HL-60/S4 treated with phorbol 12-myristate 13-acetate at 8.2 ng/mL for 4 days and 3 days (cell line): ENCODE measurements at regions not wholly inside any gene's neighbourhood (a gene's known extent, or its start where the extent isn't known, plus 50 kb on each side); places are given as distances from the start of the nearest gene placed in this dataset.
"Not testable (repeated sequence)": the region's sequence is repeated elsewhere in the genome, so short reads cannot be mapped to it uniquely, and the experiment has no call there.

Experiments
- in situ Hi-C: fragments of 300-500 bp; cut with MboI; formaldehyde crosslinking; loops from 2 replicates; pipeline ENCODE4 v1.15.0; 2022; ENCODE audit warnings: low sequenced_read_pairs

- in situ Hi-C loops = no loop called here
These were observed 137.7 kb upstream of the GRIA1 start for GRCh38 chr5:153352685-153353219.

DNA sequence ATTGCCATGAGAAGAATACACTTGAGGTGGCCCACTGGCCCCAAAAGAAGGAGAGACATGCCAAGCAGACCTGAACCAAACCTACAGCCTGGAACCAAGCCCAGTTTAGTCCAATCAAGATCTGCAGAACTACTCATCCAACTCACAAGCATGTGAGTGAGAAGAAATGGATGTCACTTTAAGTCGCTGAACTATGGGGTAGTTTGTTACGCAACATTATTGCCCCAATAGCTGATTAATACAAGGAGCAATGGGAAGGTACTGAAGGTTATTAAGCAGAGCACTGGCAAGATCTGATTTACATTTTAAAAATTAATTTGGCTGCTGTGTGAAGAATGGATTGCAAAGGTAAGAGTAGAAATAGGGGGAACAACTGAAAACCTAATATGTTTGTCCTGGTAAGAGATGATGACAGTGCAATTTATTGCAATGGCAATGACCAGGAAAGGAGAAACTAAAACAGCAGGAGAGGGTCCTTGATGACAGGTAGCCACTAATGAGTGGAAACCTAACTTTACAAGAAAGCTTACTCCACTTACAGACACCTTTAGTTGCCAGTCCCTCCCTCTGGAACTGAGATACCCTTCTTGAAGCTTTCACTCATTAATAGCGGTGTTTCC lies 132.9 kb upstream of the GRIA1 start:
- in situ Hi-C loops = no loop called here

DNA sequence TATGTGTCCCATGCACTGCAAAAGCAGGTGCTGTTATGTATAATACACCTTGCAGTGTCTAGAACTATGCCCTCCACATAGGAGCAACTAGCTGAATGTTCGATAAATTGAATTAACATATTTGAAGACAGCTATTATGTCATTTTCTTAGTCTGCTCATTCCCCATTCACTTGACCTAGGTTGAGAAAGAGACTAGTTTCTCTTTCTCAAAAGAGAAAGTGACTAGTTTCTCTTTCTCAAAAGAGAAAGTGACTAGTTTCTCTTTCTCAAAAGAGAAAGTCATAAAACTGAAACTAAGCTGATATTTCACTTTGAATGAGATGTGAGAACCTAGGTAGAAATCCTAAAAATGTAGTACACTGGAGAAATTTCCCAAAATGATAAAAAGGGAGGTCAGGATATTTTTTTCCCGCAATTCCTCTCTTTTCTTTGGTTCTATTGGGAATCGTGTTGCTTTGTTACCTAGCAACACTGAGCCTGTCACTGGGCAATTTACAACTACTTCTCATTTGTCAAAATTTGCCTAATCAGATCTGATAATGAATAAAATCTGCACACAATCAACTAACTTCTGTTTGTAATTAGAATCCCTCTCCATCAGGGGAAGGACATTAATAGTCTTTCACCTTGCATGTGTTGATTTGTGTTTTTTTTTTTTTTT lies 132.0 kb upstream of the GRIA1 start:
- in situ Hi-C loops = no loop called here

GRCh38 chr5:153360860-153361259 lies 129.6 kb upstream of the GRIA1 start:
- in situ Hi-C loops = no loop called here

- in situ Hi-C loops = no loop called here
These were observed 128.6 kb upstream of the GRIA1 start for GRCh38 chr5:153361735-153362409.

- in situ Hi-C loops = no loop called here
These were observed 124.9 kb upstream of the GRIA1 start for GRCh38 chr5:153365547-153365946.

GRCh38 chr5:153367466-153367865 lies 123.0 kb upstream of the GRIA1 start:
- in situ Hi-C loops = no loop called here

DNA sequence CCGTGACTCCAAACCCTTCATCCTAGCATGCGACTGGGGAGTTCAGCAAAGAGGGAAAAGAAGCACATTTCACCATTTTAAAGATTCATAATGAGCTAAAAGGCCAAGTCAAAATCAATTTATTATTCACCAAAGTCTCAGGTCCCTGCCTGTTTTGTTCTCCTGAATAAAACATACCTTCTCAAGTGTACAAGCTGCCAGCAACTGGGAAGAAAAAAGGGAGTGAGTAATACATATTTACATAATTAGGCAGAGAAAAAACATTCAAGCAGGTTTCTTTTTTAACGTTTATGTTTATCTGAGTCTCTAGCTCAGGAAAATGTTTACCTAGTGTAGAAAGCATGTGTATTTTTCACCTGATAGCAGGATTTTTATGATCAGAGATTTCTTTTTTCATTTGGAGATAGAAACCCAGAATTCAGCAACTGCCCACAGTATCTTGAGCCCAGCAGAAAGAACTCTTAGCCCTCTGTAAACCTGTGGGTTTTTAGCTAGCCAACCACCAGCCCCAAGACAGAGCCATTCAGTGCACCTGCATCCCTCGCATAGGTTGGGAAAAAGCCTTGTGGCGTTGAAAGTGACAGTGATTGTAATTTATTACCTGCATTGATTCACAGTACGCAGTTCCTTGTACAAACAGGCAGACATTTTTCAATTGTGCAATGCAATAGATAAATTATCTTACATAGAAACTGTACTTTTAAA lies 117.9 kb upstream of the GRIA1 start:
- in situ Hi-C loops = no loop called here

DNA sequence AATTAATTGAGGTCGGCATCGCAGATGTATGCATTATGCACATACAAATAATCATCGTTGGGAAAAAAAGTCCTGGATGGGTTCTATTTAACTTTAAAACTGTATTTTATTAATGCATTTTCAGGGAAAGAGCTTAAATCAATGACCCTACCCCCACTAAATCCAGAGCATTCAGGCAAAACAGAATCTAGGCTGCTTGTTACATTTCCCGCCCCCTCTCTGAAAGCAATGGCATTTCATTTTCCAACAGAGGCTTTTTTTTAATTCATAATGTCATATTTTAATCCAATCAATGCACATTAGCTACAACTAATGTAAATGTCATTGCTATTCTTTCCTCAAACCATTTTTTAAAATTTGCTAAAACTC lies 117.4 kb upstream of the GRIA1 start:
- in situ Hi-C loops = no loop called here

DNA sequence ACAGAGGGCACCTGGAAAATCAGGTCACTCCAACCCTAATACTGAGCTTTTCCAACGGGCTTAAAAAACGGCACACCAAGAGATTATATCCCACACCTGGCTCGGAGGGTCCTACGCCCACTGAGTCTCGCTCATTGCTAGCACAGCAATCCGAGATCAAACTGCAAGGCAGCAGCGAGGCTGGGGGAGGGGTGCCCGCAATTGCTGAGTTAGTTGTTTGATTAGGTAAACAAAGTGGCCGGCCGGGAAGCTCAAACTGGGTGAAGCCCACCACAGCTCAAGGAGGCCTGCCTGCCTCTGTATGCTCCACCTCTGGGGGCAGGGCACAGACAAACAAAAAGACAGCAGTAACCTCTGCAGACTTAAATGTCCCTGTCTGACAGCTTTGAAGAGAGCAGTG lies 108.8 kb upstream of the GRIA1 start:
- in situ Hi-C loops = not testable (repeated sequence)

GRCh38 chr5:153390569-153390968 lies 99.9 kb upstream of the GRIA1 start:
- in situ Hi-C loops = no loop called here

DNA sequence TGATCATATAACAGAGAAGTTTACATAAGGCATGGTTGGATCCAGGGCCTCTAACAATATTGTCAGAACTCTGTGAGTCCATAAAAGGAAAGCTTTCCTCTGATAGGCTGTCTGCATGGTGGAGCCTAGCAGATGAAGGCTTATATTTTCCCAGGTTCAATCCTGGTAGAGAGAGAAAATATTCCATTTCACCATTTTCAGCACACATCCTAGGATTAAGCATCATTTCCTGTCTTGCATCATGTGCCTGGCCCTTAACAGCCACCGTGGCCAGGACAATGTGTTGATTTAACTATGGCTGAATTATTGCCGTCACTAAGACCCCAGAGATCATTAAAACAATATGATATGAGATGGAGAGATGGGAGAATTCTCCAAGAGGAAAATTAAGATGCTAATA lies 90.9 kb upstream of the GRIA1 start:
- in situ Hi-C loops = no loop called here

GRCh38 chr5:153400931-153401330 lies 89.5 kb upstream of the GRIA1 start:
- in situ Hi-C loops = no loop called here

GRCh38 chr5:153402550-153402949 lies 87.9 kb upstream of the GRIA1 start:
- in situ Hi-C loops = no loop called here

GRCh38 chr5:153403470-153403869 lies 87.0 kb upstream of the GRIA1 start:
- in situ Hi-C loops = no loop called here

- in situ Hi-C loops = no loop called here
These were observed 85.7 kb upstream of the GRIA1 start for GRCh38 chr5:153404747-153405146.

DNA sequence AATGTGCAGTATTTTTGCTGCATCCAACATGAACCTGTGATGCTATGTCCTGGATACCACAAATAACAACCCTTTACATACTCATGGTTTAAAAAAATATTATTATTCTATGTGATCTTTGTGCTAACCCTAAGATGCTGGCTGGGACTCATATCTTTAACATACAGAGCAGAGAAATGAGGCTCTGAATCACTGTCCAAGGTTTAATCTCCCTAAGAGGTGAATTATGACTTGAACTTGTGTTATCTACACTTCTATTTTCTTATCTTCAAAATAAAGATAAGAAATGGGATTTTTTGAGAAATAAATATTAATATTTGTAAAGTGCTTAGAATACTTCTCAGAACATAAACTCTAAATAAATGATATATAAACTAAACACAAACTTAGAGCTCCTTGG lies 68.8 kb upstream of the GRIA1 start:
- in situ Hi-C loops = no loop called here

GRCh38 chr5:153425914-153426313 lies 64.6 kb upstream of the GRIA1 start:
- in situ Hi-C loops = no loop called here

- in situ Hi-C loops = no loop called here
These were observed 60.6 kb upstream of the GRIA1 start for GRCh38 chr5:153429761-153430380.

DNA sequence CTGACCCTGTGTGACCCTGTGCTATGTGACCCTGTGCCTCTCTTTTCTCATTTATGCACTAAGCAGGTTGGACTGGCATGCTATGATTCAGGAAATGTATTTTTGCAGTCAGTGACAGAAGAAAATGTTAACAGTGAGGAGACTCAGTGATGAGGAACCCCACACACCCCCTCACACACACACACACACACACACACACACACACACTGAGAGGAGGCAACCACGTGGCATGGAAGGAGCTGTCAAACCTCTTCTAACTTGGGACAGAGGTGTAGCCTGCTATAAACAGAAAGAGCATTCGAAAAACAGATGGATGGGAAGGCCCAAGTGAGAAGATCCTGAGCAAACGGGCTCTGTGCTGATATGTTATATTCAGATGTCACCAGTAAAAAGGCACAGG lies 57.9 kb upstream of the GRIA1 start:
- in situ Hi-C loops = no loop called here

GRCh38 chr5:153437251-153437650 lies 53.2 kb upstream of the GRIA1 start:
- in situ Hi-C loops = no loop called here
